Activated CD8-positive, alpha-beta T cell treated with anti-CD3 and anti-CD28 coated beads for 36 hours (primary cell): ENCODE measurements at regions not wholly inside any gene's neighbourhood (a gene's known extent, or its start where the extent isn't known, plus 50 kb on each side); places are given as distances from the start of the nearest gene placed in this dataset.

Experiments
- ATAC-seq: fragments of 200-7000 bp; cut with Tn5 transposase; one replicate; pipeline ENCODE4 v1.10.0; 2021; ENCODE audit warnings: mild to moderate bottlenecking, moderate library complexity
- CTCF ChIA-PET: fragments of 350-600 bp; sonication (Branson Sonifier 250); formaldehyde crosslinking; loops from one replicate; lab custom pipeline; 2021; ENCODE audit warnings: antibody characterized with exemption; lab: Charles Lee
- POLR2A ChIA-PET: fragments of 350-600 bp; sonication (Branson Sonifier 250); formaldehyde crosslinking; loops from one replicate; lab custom pipeline; 2021; ENCODE audit warnings: antibody characterized with exemption; lab: Charles Lee
- DNase-seq: peaks from one replicate; pipeline ENCODE4 v3.0.0-alpha.2; 2020
- H3K27ac Mint-ChIP-seq: one replicate; pipeline ENCODE4 v1.8.0; 2021; ENCODE audit warnings: mild to moderate bottlenecking, mixed read lengths
- H3K27me3 Mint-ChIP-seq: one replicate; pipeline ENCODE4 v1.8.0; 2021; ENCODE audit warnings: mixed read lengths
- H3K36me3 Mint-ChIP-seq: one replicate; pipeline ENCODE4 v1.8.0; 2021; ENCODE audit warnings: low read depth, mixed read lengths
- H3K4me1 Mint-ChIP-seq: one replicate; pipeline ENCODE4 v1.8.0; 2021; ENCODE audit warnings: low read depth, mixed read lengths
- H3K4me3 Mint-ChIP-seq: one replicate; pipeline ENCODE4 v1.8.0; 2021; ENCODE audit warnings: mild to moderate bottlenecking, moderate library complexity, mixed read lengths
- H3K9me3 Mint-ChIP-seq: one replicate; pipeline ENCODE4 v1.8.0; 2021; ENCODE audit warnings: mixed read lengths
- CTCF ChIP-seq: fragments of 200-600 bp; IDR thresholded peaks from one replicate; pipeline ENCODE4 v1.8.0; 2022; ENCODE audit warnings: antibody characterized with exemption, mild to moderate bottlenecking
- intact Hi-C: fragments of 100-400 bp; cut with micrococcal nuclease; formaldehyde crosslinking; loops from one replicate; pipeline ENCODE4 v1.10.0; 2022

- Mint-ChIP-seq H3K36me3 (no peaks in the 10 kb centered on the region), H3K27ac (no peak overlapping the region), H3K4me1 (no peaks in the 10 kb centered on the region), H3K4me3 (no peak overlapping the region), H3K27me3 (peaks cover 9% of the 10 kb centered on the region), H3K9me3 (no peaks in the 10 kb centered on the region)
- no peak for DNase-seq
- TF ChIP-seq CTCF = no peak
- ChIA-PET CTCF (interaction anchor here (1.0 kb wide), 1 partner anchor 18 kb away, joined by 3 read pairs; no protein-coding TSS in a partner anchor), POLR2A (no interaction called here)
- no peak for ATAC-seq
- intact Hi-C loops = no loop called here
Measured at GRCh38 chr10:28463141-28463540, 69.8 kb upstream of the WAC start.

GRCh38 chr10:28463676-28464395 lies 69.1 kb upstream of the WAC start:
- CTCF ChIA-PET = interaction anchor here (1.0 kb wide), 1 partner anchor 17 kb away, joined by 3 read pairs; no protein-coding TSS in a partner anchor
- H3K27me3 Mint-ChIP-seq = peaks cover 7% of the 10 kb centered on the region
- no peak for DNase-seq
- no peak for ATAC-seq
- no peaks in the 10 kb centered on the region for H3K9me3 Mint-ChIP-seq
- no peaks in the 10 kb centered on the region for H3K36me3 Mint-ChIP-seq
- no peak overlapping the region for H3K27ac Mint-ChIP-seq
- no peak overlapping the region for H3K4me3 Mint-ChIP-seq
- intact Hi-C loops = no loop called here
- no peaks in the 10 kb centered on the region for H3K4me1 Mint-ChIP-seq
- no peak for TF ChIP-seq CTCF
- POLR2A ChIA-PET = no interaction called here

- ATAC-seq (no peak), DNase-seq (no peak)
- Mint-ChIP-seq H3K4me3 (no peak overlapping the region), H3K27ac (no peak overlapping the region), H3K27me3 (peaks cover 4% of the 10 kb centered on the region), H3K9me3 (no peaks in the 10 kb centered on the region), H3K36me3 (no peaks in the 10 kb centered on the region), H3K4me1 (no peaks in the 10 kb centered on the region)
- intact Hi-C loops = no loop called here
- no peak for TF ChIP-seq CTCF
- ChIA-PET POLR2A (no interaction called here), CTCF (no interaction called here)
Measured at GRCh38 chr10:28467615-28468014, 65.3 kb upstream of the WAC start.

GRCh38 chr10:28468707-28469483 lies 64.0 kb upstream of the WAC start:
- ChIA-PET CTCF (no interaction called here), POLR2A (no interaction called here)
- Mint-ChIP-seq H3K27me3 (peaks cover under 1% of the 10 kb centered on the region), H3K36me3 (no peaks in the 10 kb centered on the region), H3K9me3 (no peaks in the 10 kb centered on the region), H3K4me1 (no peaks in the 10 kb centered on the region), H3K4me3 (no peak overlapping the region), H3K27ac (no peak overlapping the region)
- intact Hi-C loops = no loop called here
- no peak for TF ChIP-seq CTCF
- ATAC-seq (no peak), DNase-seq (no peak)
